DMS53 (cell line): ENCODE measurements at regions not wholly inside any gene's neighbourhood (a gene's known extent, or its start where the extent isn't known, plus 50 kb on each side); places are given as distances from the start of the nearest gene placed in this dataset.

Source experiments
- DNase-seq: peaks from one replicate; lab custom pipeline; 2025; lab: John Stamatoyannopoulos, UW

GRCh38 chr3:83092521-83093221, 1331.2 kb upstream of the GBE1 start:
- DNase-seq: peak; percentile 72

GRCh38 chr3:83076041-83076440, 1314.6 kb upstream of the GBE1 start:
- no peak for DNase-seq

- no peak for DNase-seq
These were observed 1313.0 kb upstream of the GBE1 start for GRCh38 chr3:83074485-83074884.

GRCh38 chr3:83065851-83066460, 1304.5 kb upstream of the GBE1 start:
- DNase-seq: no peak

GRCh38 chr3:83063446-83063845, 1302.0 kb upstream of the GBE1 start:
- no peak for DNase-seq

GRCh38 chr3:83048556-83048955, 1287.1 kb upstream of the GBE1 start:
- DNase-seq: peak; percentile 1

GRCh38 chr3:83039422-83039821, 1278.0 kb upstream of the GBE1 start:
- no peak for DNase-seq

- DNase-seq: no peak
These were observed 1274.2 kb upstream of the GBE1 start for GRCh38 chr3:83035704-83036010.

GRCh38 chr3:83034806-83035703, 1273.6 kb upstream of the GBE1 start:
- no peak for DNase-seq

GRCh38 chr3:83033133-83033532, 1271.7 kb upstream of the GBE1 start:
- DNase-seq: peak; percentile 0

GRCh38 chr3:83023086-83023485, 1261.6 kb upstream of the GBE1 start:
- DNase-seq: no peak

GRCh38 chr3:83011481-83011880, 1250.0 kb upstream of the GBE1 start:
- DNase-seq: peak; percentile 0

GRCh38 chr3:83003917-83004316, 1242.5 kb upstream of the GBE1 start:
- peak; percentile 37 for DNase-seq

GRCh38 chr3:83002869-83003445, 1241.5 kb upstream of the GBE1 start:
- peak; percentile 29 for DNase-seq

GRCh38 chr3:82999777-83000176, 1238.3 kb upstream of the GBE1 start:
- DNase-seq: no peak

GRCh38 chr3:82978368-82978767, 1216.9 kb upstream of the GBE1 start:
- peak; percentile 3 for DNase-seq

GRCh38 chr3:82977871-82978270, 1216.4 kb upstream of the GBE1 start:
- no peak for DNase-seq

GRCh38 chr3:82973791-82974190, 1212.3 kb upstream of the GBE1 start:
- peak; percentile 31 for DNase-seq

- DNase-seq: no peak
These were observed 1198.9 kb upstream of the GBE1 start for GRCh38 chr3:82960379-82960778.

GRCh38 chr3:82957696-82958095, 1196.3 kb upstream of the GBE1 start:
- no peak for DNase-seq

GRCh38 chr3:82957079-82957478, 1195.6 kb upstream of the GBE1 start:
- no peak for DNase-seq

- DNase-seq: no peak
These were observed 1193.0 kb upstream of the GBE1 start for GRCh38 chr3:82954486-82954885.

GRCh38 chr3:82942041-82942440, 1180.6 kb upstream of the GBE1 start:
- no peak for DNase-seq
